DND-41 (cell line): ENCODE measurements at regions not wholly inside any gene's neighbourhood (a gene's known extent, or its start where the extent isn't known, plus 50 kb on each side); places are given as distances from the start of the nearest gene placed in this dataset.

Experiments
- EZH2 ChIP-seq: IDR thresholded peaks from 3 replicates; pipeline ENCODE4 v1.6.1; 2012; ENCODE audit warnings: borderline replicate concordance, low read depth, mild to moderate bottlenecking, moderate library complexity, low read length, inconsistent platforms; ENCODE audit not compliant: severe bottlenecking
- TF ChIP-seq, protein P1 (sequence below): IDR thresholded peaks from 2 replicates; pipeline ENCODE4 v1.5.1; 2012; ENCODE audit warnings: borderline replicate concordance, low read length, moderate library complexity, mild to moderate bottlenecking; ENCODE audit not compliant: poor library complexity, severe bottlenecking; ENCODE audit errors: extremely low read depth

GRCh38 chr20:22729180-22729579 is 144.8 kb upstream of the FOXA2 start:
- TF ChIP-seq, protein P1, sequence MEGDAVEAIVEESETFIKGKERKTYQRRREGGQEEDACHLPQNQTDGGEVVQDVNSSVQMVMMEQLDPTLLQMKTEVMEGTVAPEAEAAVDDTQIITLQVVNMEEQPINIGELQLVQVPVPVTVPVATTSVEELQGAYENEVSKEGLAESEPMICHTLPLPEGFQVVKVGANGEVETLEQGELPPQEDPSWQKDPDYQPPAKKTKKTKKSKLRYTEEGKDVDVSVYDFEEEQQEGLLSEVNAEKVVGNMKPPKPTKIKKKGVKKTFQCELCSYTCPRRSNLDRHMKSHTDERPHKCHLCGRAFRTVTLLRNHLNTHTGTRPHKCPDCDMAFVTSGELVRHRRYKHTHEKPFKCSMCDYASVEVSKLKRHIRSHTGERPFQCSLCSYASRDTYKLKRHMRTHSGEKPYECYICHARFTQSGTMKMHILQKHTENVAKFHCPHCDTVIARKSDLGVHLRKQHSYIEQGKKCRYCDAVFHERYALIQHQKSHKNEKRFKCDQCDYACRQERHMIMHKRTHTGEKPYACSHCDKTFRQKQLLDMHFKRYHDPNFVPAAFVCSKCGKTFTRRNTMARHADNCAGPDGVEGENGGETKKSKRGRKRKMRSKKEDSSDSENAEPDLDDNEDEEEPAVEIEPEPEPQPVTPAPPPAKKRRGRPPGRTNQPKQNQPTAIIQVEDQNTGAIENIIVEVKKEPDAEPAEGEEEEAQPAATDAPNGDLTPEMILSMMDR = no peak
- no peak for TF ChIP-seq EZH2
